Ovary (tissue), 3 donors: ENCODE measurements at regions not wholly inside any gene's neighbourhood (a gene's known extent, or its start where the extent isn't known, plus 50 kb on each side); places are given as distances from the start of the nearest gene placed in this dataset.

Experiments used
- EP300 ChIP-seq: sonication (generic); formaldehyde crosslinking; IDR thresholded peaks from one replicate; pipeline ENCODE4 v1.6.1; 2017; ENCODE audit warnings: antibody characterized with exemption
- POLR2A ChIP-seq: fragments of 450-650 bp; IDR thresholded peaks from one replicate; pipeline ENCODE4 v1.6.1; 2017; ENCODE audit warnings: antibody characterized with exemption, mild to moderate bottlenecking, moderate library complexity
- TF ChIP-seq, protein P1 (sequence below), 3 donors: fragments of 450-650 bp in 2 of 3; fragments of 200-600 bp in 1 of 3; IDR thresholded peaks; one replicate each; pipeline versions ENCODE4 v1.5.1 to v1.8.0; 2016 to 2022; ENCODE audit warnings: antibody characterized with exemption in 3 of 3, mild to moderate bottlenecking in 1 of 3
- donor health status: DM: no; HTN: no; CAD: no.

DNA sequence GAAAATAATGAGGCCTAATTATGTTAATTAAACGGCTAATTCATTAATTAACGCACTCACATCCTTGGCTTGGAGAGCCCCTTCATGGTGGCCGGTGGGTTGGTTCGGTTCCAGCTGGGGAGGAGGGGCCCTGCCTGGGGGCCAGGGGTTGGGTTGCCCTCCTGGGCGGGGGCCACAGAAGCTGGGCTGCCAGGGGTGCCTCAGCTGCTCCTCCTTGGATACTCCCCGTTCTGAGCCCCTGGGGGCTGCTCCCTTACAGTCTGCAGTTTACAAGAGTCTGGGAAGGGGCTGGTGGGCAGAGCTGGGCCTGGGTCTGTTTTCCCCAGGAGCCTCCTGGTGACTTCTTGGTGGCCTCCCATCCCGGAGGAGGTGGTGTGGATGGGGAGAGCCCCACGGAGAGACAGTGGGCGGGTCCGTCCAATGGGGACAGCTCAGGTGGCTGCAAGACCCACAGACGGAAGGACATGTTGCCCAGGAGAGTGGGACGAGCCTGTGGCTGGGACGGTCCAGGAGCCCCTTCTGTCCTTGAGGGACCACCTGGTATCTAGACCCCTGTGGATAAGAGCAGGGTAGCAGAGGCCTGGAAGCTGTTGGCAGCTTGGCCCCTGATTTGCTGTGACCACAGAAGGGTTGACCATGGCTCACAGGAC is 277.5 kb downstream of the PBX3 start:
- no peak for TF ChIP-seq POLR2A
- no peak for TF ChIP-seq EP300
- TF ChIP-seq, protein P1, sequence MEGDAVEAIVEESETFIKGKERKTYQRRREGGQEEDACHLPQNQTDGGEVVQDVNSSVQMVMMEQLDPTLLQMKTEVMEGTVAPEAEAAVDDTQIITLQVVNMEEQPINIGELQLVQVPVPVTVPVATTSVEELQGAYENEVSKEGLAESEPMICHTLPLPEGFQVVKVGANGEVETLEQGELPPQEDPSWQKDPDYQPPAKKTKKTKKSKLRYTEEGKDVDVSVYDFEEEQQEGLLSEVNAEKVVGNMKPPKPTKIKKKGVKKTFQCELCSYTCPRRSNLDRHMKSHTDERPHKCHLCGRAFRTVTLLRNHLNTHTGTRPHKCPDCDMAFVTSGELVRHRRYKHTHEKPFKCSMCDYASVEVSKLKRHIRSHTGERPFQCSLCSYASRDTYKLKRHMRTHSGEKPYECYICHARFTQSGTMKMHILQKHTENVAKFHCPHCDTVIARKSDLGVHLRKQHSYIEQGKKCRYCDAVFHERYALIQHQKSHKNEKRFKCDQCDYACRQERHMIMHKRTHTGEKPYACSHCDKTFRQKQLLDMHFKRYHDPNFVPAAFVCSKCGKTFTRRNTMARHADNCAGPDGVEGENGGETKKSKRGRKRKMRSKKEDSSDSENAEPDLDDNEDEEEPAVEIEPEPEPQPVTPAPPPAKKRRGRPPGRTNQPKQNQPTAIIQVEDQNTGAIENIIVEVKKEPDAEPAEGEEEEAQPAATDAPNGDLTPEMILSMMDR (IDR thresholded peaks at IDR 0.05): no peak
